IPS-18c (cell line): ENCODE measurements at regions not wholly inside any gene's neighbourhood (a gene's known extent, or its start where the extent isn't known, plus 50 kb on each side); places are given as distances from the start of the nearest gene placed in this dataset.
"Not testable (repeated sequence)": the region's sequence is repeated elsewhere in the genome, so short reads cannot be mapped to it uniquely, and the experiment has no call there.

Source experiments
- H3K4me3 ChIP-seq: 2 replicates; pipeline ENCODE4 v1.7.0; 2013; ENCODE audit warnings: low read depth, mild to moderate bottlenecking, low read length, moderate library complexity; ENCODE audit not compliant: insufficient read depth
- H3K9me3 ChIP-seq: one replicate; pipeline ENCODE4 v1.6.1; 2013; ENCODE audit warnings: mild to moderate bottlenecking, low read length, moderate library complexity; ENCODE audit not compliant: control insufficient read depth, insufficient read depth

- no peak overlapping the region for H3K4me3 ChIP-seq
- no peaks in the 10 kb centered on the region for H3K9me3 ChIP-seq
These were observed 329.1 kb downstream of the LRRIQ3 start for GRCh38 chr1:73868810-73869336.

GRCh38 chr1:73862355-73862754 is 335.6 kb downstream of the LRRIQ3 start:
- H3K4me3 ChIP-seq: no peak overlapping the region
- H3K9me3 ChIP-seq: no peaks in the 10 kb centered on the region

- Histone ChIP-seq H3K4me3 (no peak overlapping the region), H3K9me3 (no peaks in the 10 kb centered on the region)
These were observed 337.5 kb downstream of the LRRIQ3 start for GRCh38 chr1:73860421-73860950.

DNA sequence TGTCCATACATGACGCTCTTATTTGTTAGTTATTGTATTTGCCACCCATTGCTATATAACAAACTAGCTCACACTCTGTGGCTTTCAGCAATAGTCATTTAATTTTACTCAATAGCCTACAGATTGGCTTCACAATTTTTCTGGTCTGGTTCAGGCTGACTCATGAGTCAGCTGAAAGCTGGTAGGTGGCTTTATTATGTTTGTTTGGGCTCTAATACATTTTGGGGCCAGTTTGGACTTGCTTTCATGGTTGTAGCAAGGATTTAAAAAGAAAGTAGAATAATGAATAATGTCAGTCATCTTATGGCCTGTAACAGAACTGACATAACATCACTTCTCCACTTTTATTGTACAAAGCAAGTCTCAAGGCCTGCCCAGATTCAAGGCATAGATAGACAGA is 338.7 kb downstream of the LRRIQ3 start:
- Histone ChIP-seq H3K9me3 (no peaks in the 10 kb centered on the region), H3K4me3 (no peak overlapping the region)

DNA sequence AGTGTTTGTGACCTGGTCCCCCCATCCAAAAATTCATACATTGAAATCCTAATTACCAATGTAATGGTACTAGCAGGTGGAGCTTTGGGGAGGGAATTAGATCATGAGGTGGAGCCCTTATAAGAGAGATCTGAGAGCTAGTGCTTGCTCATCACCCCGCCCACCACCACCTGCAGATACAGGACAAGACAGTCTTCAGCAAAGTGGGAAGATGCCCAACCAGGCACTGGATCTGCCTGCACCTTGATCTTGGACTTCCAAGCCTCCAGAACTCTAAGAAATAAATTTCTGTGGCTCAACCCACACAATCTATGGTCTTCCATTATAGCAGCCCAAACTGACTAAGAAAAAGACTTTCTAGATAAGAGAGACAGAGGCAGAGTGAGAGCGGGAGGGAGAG is 343.4 kb downstream of the LRRIQ3 start:
- H3K9me3 ChIP-seq: no peaks in the 10 kb centered on the region

GRCh38 chr1:73842436-73842835 is 355.5 kb downstream of the LRRIQ3 start:
- Histone ChIP-seq H3K4me3 (no peak overlapping the region), H3K9me3 (no peaks in the 10 kb centered on the region)

More for the DNA sequence above, 343.4 kb downstream of the LRRIQ3 start:
- H3K4me3 ChIP-seq: no peak overlapping the region

- H3K9me3 ChIP-seq: no peaks in the 10 kb centered on the region
- no peak overlapping the region for H3K4me3 ChIP-seq
These were observed 358.1 kb downstream of the LRRIQ3 start for GRCh38 chr1:73839922-73840321.

- H3K9me3 ChIP-seq: no peaks in the 10 kb centered on the region
- no peak overlapping the region for H3K4me3 ChIP-seq
These were observed 365.4 kb downstream of the LRRIQ3 start for GRCh38 chr1:73832276-73833181.

GRCh38 chr1:73827283-73827682 is 370.7 kb downstream of the LRRIQ3 start:
- H3K9me3 ChIP-seq, H3K4me3 ChIP-seq: not testable (repeated sequence)

GRCh38 chr1:73824065-73824464 is 373.9 kb downstream of the LRRIQ3 start:
- Histone ChIP-seq H3K9me3 (no peaks in the 10 kb centered on the region), H3K4me3 (no peak overlapping the region)

GRCh38 chr1:73821520-73821919 is 376.5 kb downstream of the LRRIQ3 start:
- H3K9me3 ChIP-seq: no peaks in the 10 kb centered on the region
- no peak overlapping the region for H3K4me3 ChIP-seq

DNA sequence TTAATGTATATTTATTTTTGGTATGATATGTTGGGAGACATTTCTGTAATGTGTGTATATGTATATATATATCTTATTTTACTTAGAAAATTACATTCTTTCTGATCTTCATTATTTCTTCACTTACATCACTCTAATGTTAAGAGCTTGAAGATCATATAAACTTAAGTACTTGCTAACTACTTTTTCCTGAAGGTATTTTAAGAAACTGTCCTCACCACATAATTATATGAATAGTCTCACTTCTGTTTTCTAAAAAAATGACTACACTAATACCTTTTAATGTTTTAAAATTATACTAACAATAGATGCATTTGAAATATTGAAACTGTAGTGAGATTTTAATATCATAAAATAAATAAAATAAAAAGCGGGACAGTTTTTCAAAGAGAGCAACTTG is 377.1 kb downstream of the LRRIQ3 start:
- H3K4me3 ChIP-seq: no peak overlapping the region
- H3K9me3 ChIP-seq: no peaks in the 10 kb centered on the region

DNA sequence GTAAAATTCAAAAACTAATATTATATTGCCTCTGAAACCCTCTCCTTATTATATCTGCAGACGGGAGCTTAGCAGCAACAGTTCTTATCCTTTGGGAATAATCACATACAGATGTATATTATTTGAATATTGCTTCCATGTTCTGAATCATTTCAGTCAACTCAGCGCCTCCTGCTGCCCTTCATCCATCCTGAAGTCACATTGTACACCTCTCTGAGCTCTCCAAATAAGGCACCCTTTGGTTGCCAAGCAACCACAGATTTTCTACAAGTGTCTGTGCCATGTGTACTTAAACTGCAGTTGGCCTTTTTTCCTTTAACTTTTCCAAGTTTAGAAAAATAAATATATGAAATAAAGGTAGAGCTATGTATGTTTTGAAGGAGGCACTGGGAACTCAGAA is 384.3 kb downstream of the LRRIQ3 start:
- Histone ChIP-seq H3K9me3 (no peaks in the 10 kb centered on the region), H3K4me3 (no peak overlapping the region)

- no peaks in the 10 kb centered on the region for H3K9me3 ChIP-seq
These were observed 384.7 kb downstream of the LRRIQ3 start for GRCh38 chr1:73813236-73813635.

DNA sequence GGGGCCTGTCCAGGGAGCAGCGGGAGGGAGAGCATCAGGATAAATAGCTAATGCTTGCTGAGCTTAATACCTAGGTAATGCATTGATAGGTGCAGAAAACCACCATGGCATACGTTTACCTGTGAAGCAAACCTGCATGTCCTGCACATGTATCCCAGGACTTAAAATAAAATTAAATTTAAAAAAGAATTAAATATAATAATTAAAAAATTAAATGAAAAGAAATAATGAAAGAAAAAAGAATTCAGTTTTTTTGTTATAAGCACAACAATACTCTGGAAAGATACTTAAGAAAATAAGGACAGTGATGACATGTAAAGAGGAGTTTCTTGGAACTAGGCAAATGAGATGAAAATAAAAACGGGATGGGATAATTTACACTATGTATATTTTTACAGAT is 386.2 kb downstream of the LRRIQ3 start:
- Histone ChIP-seq H3K4me3 (no peak overlapping the region), H3K9me3 (no peaks in the 10 kb centered on the region)

More at GRCh38 chr1:73813236-73813635, 384.7 kb downstream of the LRRIQ3 start:
- H3K4me3 ChIP-seq: no peak overlapping the region

GRCh38 chr1:73804935-73805334 is 393.0 kb downstream of the LRRIQ3 start:
- no peak overlapping the region for H3K4me3 ChIP-seq
- no peaks in the 10 kb centered on the region for H3K9me3 ChIP-seq

GRCh38 chr1:73803380-73803779 is 394.6 kb downstream of the LRRIQ3 start:
- Histone ChIP-seq H3K4me3 (no peak overlapping the region), H3K9me3 (no peaks in the 10 kb centered on the region)

DNA sequence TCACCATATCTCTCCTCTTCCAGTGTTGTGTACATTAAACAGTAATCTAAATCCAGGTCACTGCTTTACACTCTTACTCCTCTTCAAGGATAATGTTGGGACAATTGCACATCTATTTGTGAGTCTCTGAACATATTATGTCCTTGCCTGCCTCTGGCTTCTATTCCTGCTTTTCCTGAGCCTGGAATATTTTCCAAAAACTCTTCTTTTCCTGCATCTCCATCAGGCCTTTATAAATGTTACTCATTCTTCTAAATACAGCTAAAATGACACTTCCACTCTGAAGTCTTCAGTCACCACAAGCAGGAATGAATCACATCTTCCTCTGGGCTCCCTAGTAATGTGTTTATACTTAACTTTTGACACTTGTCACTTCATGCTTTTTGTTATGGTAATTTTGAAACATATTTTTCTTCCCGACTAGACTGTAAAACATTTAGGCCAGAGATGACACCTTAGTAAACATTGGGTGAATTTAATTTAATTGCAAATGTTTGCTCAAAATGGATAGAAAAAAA is 396.0 kb downstream of the LRRIQ3 start:
- Histone ChIP-seq H3K4me3 (no peak overlapping the region), H3K9me3 (no peaks in the 10 kb centered on the region)
